GM12865 (cell line): ENCODE measurements at regions not wholly inside any gene's neighbourhood (a gene's known extent, or its start where the extent isn't known, plus 50 kb on each side); places are given as distances from the start of the nearest gene placed in this dataset.
"Not testable (repeated sequence)": the region's sequence is repeated elsewhere in the genome, so short reads cannot be mapped to it uniquely, and the experiment has no call there.

Source experiments
- DNase-seq: peaks from one replicate; pipeline ENCODE4 v3.0.0; 2010; ENCODE audit warnings: low read depth
- H3K4me3 ChIP-seq: 2 replicates; pipeline ENCODE4 v1.5.1; 2011; ENCODE audit warnings: mild to moderate bottlenecking, low read depth, low read length, control low read depth
- CTCF ChIP-seq: IDR thresholded peaks from 2 replicates; pipeline ENCODE4 v1.5.1; 2011; ENCODE audit warnings: low read length, control low read depth, low read depth, inconsistent platforms; ENCODE audit not compliant: insufficient read depth; ENCODE audit errors: missing control alignments

GRCh38 chr2:192515937-192516336 is 321.2 kb upstream of the TMEFF2 start:
- DNase-seq: no peak
- TF ChIP-seq CTCF: no peak
- no peak overlapping the region for H3K4me3 ChIP-seq

- DNase-seq: no peak
- TF ChIP-seq CTCF: no peak
- no peak overlapping the region for H3K4me3 ChIP-seq
Observed at GRCh38 chr2:192513575-192513974, 318.8 kb upstream of the TMEFF2 start.

GRCh38 chr2:192507836-192508450 is 313.2 kb upstream of the TMEFF2 start:
- not testable (repeated sequence) for DNase-seq, H3K4me3 ChIP-seq

GRCh38 chr2:192500550-192501200 is 305.9 kb upstream of the TMEFF2 start:
- no peak for DNase-seq

GRCh38 chr2:192499476-192499875 is 304.7 kb upstream of the TMEFF2 start:
- H3K4me3 ChIP-seq: no peak overlapping the region
- TF ChIP-seq CTCF: no peak
- no peak for DNase-seq

More at GRCh38 chr2:192500550-192501200, 305.9 kb upstream of the TMEFF2 start:
- TF ChIP-seq CTCF: no peak
- H3K4me3 ChIP-seq: no peak overlapping the region

- no peak for DNase-seq
- no peak overlapping the region for H3K4me3 ChIP-seq
- no peak for TF ChIP-seq CTCF
Observed at GRCh38 chr2:192498747-192499146, 304.0 kb upstream of the TMEFF2 start.

GRCh38 chr2:192488158-192488557 is 293.4 kb upstream of the TMEFF2 start:
- H3K4me3 ChIP-seq, DNase-seq: not testable (repeated sequence)

- TF ChIP-seq CTCF: no peak
- no peak for DNase-seq
- H3K4me3 ChIP-seq: no peak overlapping the region
Observed at GRCh38 chr2:192487636-192488035, 292.9 kb upstream of the TMEFF2 start.
